Spleen (tissue), 11 donors: ENCODE measurements at regions not wholly inside any gene's neighbourhood (a gene's known extent, or its start where the extent isn't known, plus 50 kb on each side); places are given as distances from the start of the nearest gene placed in this dataset.
A peak's percentile ranks its signal among the peaks of the same experiment; 100 is the strongest.

Experiments
- DNase-seq: peaks from one replicate; pipeline ENCODE4 v3.0.0-alpha.2; 2020
- H3K27ac ChIP-seq, 8 donors: fragments of 200-600 bp; sonication (generic) in 7 of 8; 1 replicate in 4 of 8; 2 replicates in 4 of 8; pipeline versions ENCODE4 v1.5.0 to v1.8.0; 2016 to 2021; ENCODE audit warnings: inconsistent platforms in 4 of 8, mild to moderate bottlenecking in 4 of 8, moderate library complexity in 1 of 8
- H3K27me3 ChIP-seq, 7 donors: fragments of 200-600 bp; sonication (generic) in 6 of 7; replicated peaks in 1 of 7; 1 replicate in 4 of 7; 2 replicates in 3 of 7; pipeline versions ENCODE4 v1.5.0 to v1.8.0; 2016 to 2021; ENCODE audit warnings: inconsistent platforms in 3 of 7, mild to moderate bottlenecking in 1 of 7
- H3K36me3 ChIP-seq, 6 donors: fragments of 200-600 bp; sonication (generic) in 5 of 6; 1 replicate in 4 of 6; 2 replicates in 2 of 6; pipeline versions ENCODE4 v1.5.0 to v1.8.0; 2016 to 2021; ENCODE audit warnings: inconsistent platforms in 2 of 6
- H3K4me1 ChIP-seq, 6 donors: fragments of 200-600 bp; sonication (generic) in 5 of 6; 1 replicate in 3 of 6; 2 replicates in 3 of 6; pipeline versions ENCODE4 v1.5.0 to v1.8.0; 2016 to 2021; ENCODE audit warnings: inconsistent platforms in 3 of 6
- H3K4me3 ChIP-seq, 8 donors: fragments of 200-600 bp; sonication (generic) in 7 of 8; 1 replicate in 4 of 8; 2 replicates in 4 of 8; pipeline versions ENCODE4 v1.5.0 to v1.8.0; 2016 to 2021; ENCODE audit warnings: inconsistent platforms in 4 of 8, mild to moderate bottlenecking in 4 of 8, moderate library complexity in 2 of 8
- H3K9me3 ChIP-seq, 8 donors: fragments of 200-600 bp; sonication (generic) in 7 of 8; 1 replicate in 4 of 8; 2 replicates in 4 of 8; pipeline versions ENCODE4 v1.5.0 to v1.8.0; 2016 to 2021; ENCODE audit warnings: inconsistent platforms in 4 of 8
- POLR2A ChIP-seq, 3 donors: fragments of 450-650 bp; IDR thresholded peaks; one replicate each; pipeline ENCODE4 v1.5.1; 2017; ENCODE audit warnings: antibody characterized with exemption in 3 of 3, mild to moderate bottlenecking in 1 of 3
- POLR2AphosphoS5 ChIP-seq, 3 donors: sonication (generic); formaldehyde crosslinking; IDR thresholded peaks; one replicate each; pipeline ENCODE4 v1.5.1; 2017; ENCODE audit warnings: antibody characterized with exemption in 3 of 3
- WGBS, 5 donors: extraction: QIAGEN DNeasy Blood & Tissue Kit in 3 of 5; methylation state at CpG; one replicate each; pipeline versions ENCODE4 v1.1.5 to v1.1.7; 2013 to 2018; 5-methylcytosine and 5-hydroxymethylcytosine counted together
- intact Hi-C: fragments of 100-400 bp; cut with DNase I; formaldehyde crosslinking; loops from one replicate; pipeline ENCODE4 v1.15.0; 2023; ENCODE audit warnings: low total_unique reads
- TF ChIP-seq, protein P1 (sequence below), 11 experiments: fragments of 200-600 bp in 7 of 11; fragments of 450-650 bp in 4 of 11; sonication (generic) in 4 of 11; IDR thresholded peaks in 8 of 11; conservative IDR thresholded peaks in 3 of 11; 1 replicate in 7 of 11; 2 replicates in 4 of 11; pipeline versions ENCODE4 v1.4.0 to v1.8.0; 2016 to 2021; ENCODE audit warnings: antibody characterized with exemption in 11 of 11, inconsistent platforms in 4 of 11, mild to moderate bottlenecking in 1 of 11
- donor health status: healthy with polysubstance abuse.
- donor health status: DM: no; HTN: no; CAD: no; lungs with moderate emphysema.
- donor health status: DM: no; HTN: no; CAD: no.
- donor health status: Bipolar disorder and iron deficiency.
- donor health status: healthy.
- donor health status: DM: no; HTN: no; CAD: no.
- donor health status: DM: yes; HTN: yes; CAD: no.

DNA sequence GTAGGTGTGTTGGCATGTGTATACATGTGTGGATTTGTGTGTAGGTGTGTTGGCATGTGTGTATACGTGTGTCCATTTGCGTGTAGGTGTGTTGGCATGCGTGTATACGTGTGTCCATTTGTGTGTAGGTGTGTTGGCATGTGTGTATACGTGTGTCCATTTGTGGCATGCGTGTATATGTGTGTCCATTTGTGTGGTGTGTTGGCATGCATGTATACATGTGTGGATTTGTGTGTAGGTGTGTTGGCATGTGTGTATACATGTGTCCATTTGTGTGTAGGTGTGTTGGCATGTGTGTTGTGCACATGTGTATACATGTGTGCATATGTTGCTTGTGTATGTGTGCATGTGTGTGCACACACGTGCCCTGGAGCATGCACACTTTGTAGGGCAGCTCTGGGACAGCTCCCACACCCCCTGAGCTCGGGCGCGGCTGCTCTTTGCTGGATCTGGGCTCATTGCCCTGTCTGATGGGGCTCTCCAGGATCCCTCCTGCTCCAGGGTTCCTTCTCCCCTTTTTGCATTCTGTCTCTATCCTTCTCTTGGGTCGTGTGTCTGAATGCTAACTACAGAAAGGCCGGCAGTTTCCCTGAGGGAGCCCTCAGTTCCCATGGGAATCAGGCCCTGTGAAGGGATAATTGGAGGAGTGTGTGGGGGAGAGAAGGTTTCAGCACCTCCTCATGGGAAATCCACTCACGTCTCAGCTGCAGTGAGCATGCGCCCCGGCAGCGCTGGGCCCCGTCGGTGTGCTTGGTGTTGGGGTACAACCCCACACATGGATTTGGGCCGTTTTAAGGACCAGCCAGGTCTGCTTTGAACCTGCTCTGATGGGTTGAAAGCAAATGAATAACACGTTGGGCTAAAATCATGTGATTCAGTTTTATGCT lies 102.0 kb downstream of the ERMARD start:
- peaks cover 0 to 31% (median 18%) of the 10 kb centered on the region in 8 donors for H3K9me3 ChIP-seq
- intact Hi-C loops = no loop called here
- no peaks in the 10 kb centered on the region for H3K36me3 ChIP-seq
- 85 to 89% (median 88%) methylated on average over 19 to 20 of the region's 20 CpGs for WGBS, 5 donors
- H3K27me3 ChIP-seq = no peaks in the 10 kb centered on the region
- peaks cover 0 to 13% (median 0%) of the 10 kb centered on the region in 6 donors for H3K4me1 ChIP-seq
- DNase-seq = peak; percentile 28
- H3K27ac ChIP-seq = no peak overlapping the region
- H3K4me3 ChIP-seq = no peak overlapping the region
- no peak for TF ChIP-seq POLR2A (IDR thresholded peaks at IDR 0.05)
- TF ChIP-seq, protein P1, sequence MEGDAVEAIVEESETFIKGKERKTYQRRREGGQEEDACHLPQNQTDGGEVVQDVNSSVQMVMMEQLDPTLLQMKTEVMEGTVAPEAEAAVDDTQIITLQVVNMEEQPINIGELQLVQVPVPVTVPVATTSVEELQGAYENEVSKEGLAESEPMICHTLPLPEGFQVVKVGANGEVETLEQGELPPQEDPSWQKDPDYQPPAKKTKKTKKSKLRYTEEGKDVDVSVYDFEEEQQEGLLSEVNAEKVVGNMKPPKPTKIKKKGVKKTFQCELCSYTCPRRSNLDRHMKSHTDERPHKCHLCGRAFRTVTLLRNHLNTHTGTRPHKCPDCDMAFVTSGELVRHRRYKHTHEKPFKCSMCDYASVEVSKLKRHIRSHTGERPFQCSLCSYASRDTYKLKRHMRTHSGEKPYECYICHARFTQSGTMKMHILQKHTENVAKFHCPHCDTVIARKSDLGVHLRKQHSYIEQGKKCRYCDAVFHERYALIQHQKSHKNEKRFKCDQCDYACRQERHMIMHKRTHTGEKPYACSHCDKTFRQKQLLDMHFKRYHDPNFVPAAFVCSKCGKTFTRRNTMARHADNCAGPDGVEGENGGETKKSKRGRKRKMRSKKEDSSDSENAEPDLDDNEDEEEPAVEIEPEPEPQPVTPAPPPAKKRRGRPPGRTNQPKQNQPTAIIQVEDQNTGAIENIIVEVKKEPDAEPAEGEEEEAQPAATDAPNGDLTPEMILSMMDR (IDR thresholded peaks at IDR 0.05 in 8 of 11, conservative IDR thresholded peaks at IDR 0.05 in 3 of 11) = no peak
- TF ChIP-seq POLR2AphosphoS5 (IDR thresholded peaks at IDR 0.05) = no peak

DNA sequence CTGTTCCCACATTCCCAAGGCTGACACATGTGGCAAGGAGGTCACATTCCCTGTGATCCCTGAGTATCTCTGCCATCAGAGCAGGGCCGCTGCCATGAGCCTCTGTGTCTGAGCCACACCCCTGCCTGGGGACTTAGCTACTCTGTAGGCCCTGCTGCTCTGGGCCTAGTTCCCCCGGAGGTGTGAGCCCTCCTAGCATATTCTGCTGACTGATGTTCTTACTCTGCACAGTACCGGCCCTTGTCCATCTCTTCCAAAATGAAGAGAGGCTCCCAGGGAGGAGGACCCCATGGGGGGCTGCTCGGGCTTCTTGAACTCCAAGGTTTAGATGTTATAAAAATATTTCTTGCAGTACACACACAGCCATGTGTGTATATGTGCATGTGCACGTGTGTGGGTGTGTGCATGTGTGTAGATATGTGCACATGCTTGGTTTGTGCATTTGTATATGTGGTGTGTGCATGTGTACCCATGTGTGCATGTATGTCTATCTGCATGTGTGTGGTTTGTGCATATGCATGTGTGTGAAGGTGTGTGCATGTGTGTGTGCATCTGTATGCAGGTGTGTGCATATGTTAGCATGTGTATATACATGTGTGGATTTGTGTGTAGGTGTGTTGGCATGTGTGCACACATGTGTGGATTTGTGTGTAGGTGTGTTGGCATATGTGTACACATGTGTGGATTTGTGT lies 101.2 kb downstream of the ERMARD start:
- H3K9me3 ChIP-seq = peaks cover 0 to 23% (median 11%) of the 10 kb centered on the region in 8 donors
- TF ChIP-seq POLR2AphosphoS5 (IDR thresholded peaks at IDR 0.05) (no peak), POLR2A (IDR thresholded peaks at IDR 0.05) (no peak)
- TF ChIP-seq, protein P1 (IDR thresholded peaks at IDR 0.05 in 8 of 11, conservative IDR thresholded peaks at IDR 0.05 in 3 of 11) = no peak
- peak; percentile 54 for DNase-seq
- peaks cover 0 to 13% (median 0%) of the 10 kb centered on the region in 6 donors for H3K4me1 ChIP-seq
- no peaks in the 10 kb centered on the region for H3K27me3 ChIP-seq
- H3K4me3 ChIP-seq = no peak overlapping the region
- 71 to 90% (median 83%) methylated on average over 3 to 5 of the region's 5 CpGs for WGBS, 5 donors
- intact Hi-C loops = no loop called here
- H3K27ac ChIP-seq = peak overlapping the region in 5 of 8 donors; percentile 26 to 49 (median 39)
- no peaks in the 10 kb centered on the region for H3K36me3 ChIP-seq

DNA sequence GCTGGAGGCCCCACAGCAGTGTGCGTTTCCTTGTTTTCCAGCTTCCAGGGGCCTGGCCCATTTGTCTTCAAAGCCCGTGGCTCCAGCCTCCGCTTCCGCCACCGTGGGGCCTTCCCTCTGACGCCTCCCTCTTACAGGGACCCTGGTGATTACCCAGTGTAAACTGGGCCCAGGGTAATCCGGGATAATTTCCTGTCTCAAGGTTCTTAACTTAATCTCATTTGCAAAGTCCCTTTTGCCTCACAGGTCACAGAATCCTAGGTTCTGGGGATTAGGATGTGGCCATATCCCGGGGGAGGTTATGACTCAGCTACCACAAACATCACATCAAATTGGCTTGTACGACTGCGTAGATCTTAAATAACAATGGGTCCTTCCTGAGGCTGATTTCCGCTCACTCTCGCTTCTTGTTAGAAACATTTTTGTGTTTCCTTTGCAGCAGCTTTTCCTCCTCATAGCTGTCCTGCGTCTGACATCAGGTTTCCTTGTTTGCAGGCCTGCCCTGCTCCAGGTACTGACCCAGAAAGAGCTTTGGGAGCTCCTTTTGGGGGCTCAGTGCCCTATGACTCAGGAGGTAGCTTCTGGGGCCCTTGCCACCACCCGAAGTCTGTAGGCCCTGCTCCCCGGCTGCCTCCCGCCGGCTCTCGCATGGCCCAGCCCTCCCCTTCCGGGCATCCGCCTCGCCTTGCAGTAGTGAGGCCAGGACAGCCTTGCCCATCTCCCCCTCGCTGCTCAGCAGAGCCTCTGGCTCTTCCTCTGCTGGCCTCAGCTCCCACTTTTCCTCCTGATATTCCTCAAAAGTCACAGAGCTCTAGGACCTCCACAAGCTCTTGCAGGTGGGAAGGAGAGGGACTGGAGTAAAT lies 100.5 kb downstream of the ERMARD start:
- H3K9me3 ChIP-seq = peaks cover 0 to 15% (median 3%) of the 10 kb centered on the region in 8 donors
- WGBS, 5 donors = 66 to 73% (median 68%) methylated on average over 22 of the region's 22 CpGs
- H3K4me1 ChIP-seq = peaks cover 0 to 13% (median 0%) of the 10 kb centered on the region in 6 donors
- peak overlapping the region in 5 of 8 donors; percentile 26 to 49 (median 39) for H3K27ac ChIP-seq
- no peaks in the 10 kb centered on the region for H3K36me3 ChIP-seq
- intact Hi-C loops = no loop called here
- peak; percentile 71 for DNase-seq
- no peaks in the 10 kb centered on the region for H3K27me3 ChIP-seq
- no peak overlapping the region for H3K4me3 ChIP-seq
- TF ChIP-seq POLR2AphosphoS5 (IDR thresholded peaks at IDR 0.05) = peak in 2 of 3 donors; percentile 7 to 10
- TF ChIP-seq, protein P1 (IDR thresholded peaks at IDR 0.05 in 8 of 11, conservative IDR thresholded peaks at IDR 0.05 in 3 of 11) = no peak
